ENCODE measurements at regions not wholly inside any gene's neighbourhood (a gene's known extent, or its start where the extent isn't known, plus 50 kb on each side); places are given as distances from the start of the nearest gene placed in this dataset.
"Not testable (repeated sequence)": the region's sequence is repeated elsewhere in the genome, so short reads cannot be mapped to it uniquely, and the experiment has no call there.

DNA sequence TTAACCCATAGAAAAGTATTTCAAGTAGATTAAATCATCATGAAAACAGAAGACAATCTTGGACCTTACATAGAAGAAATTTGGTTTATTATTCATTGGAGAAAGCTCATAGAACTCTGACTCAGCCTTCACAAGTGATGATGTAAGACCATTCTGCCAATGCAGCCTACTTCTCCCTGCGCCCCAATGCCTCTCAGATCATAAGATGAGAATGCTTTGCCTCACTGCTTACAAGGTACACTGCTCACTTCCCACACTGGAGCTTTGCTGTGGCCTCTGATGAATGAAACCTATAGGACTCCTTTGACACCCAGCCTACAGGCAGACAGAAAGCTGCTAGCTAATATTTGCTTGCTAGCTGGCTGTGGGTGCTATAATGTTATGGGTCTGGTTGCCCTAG lies 569.4 kb upstream of the STEAP1 start:
- Histone ChIP-seq H3K4me1 (no peaks in the 10 kb centered on the region), H3K36me3 (no peaks in the 10 kb centered on the region), H3K4me3 (ENCODE audit: low read depth, low read length) (no peak overlapping the region), H3K27me3 (no peaks in the 10 kb centered on the region), H3K9me3 (no peaks in the 10 kb centered on the region)
- DNase-seq, result no peak
- TF ChIP-seq, protein P1, sequence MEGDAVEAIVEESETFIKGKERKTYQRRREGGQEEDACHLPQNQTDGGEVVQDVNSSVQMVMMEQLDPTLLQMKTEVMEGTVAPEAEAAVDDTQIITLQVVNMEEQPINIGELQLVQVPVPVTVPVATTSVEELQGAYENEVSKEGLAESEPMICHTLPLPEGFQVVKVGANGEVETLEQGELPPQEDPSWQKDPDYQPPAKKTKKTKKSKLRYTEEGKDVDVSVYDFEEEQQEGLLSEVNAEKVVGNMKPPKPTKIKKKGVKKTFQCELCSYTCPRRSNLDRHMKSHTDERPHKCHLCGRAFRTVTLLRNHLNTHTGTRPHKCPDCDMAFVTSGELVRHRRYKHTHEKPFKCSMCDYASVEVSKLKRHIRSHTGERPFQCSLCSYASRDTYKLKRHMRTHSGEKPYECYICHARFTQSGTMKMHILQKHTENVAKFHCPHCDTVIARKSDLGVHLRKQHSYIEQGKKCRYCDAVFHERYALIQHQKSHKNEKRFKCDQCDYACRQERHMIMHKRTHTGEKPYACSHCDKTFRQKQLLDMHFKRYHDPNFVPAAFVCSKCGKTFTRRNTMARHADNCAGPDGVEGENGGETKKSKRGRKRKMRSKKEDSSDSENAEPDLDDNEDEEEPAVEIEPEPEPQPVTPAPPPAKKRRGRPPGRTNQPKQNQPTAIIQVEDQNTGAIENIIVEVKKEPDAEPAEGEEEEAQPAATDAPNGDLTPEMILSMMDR (IDR thresholded peaks at IDR 0.05; ENCODE audit: low read depth, low read length), result no peak

DNA sequence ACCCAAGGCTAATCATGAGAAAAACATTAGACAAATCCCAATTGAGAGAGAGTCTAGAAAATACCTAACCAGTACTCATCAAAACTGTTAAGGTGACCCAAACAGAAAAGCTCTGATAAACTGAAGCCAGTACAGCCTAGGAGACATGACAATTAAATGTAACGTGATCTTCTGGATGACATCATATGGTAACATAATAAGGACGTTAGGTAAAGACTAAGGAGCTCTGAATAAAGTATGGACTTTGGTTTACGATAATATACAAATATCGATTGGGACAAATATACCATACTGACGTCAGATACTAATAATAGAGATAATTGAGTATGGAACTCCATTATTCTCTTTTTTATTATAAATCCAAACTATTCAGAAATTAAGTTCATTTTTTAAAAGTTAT lies 561.1 kb upstream of the STEAP1 start:
- Histone ChIP-seq H3K27me3 (no peaks in the 10 kb centered on the region), H3K4me1 (no peaks in the 10 kb centered on the region), H3K9me3 (no peaks in the 10 kb centered on the region), H3K36me3 (no peaks in the 10 kb centered on the region), H3K4me3 (ENCODE audit: low read depth, low read length) (no peak overlapping the region)
- no peak for DNase-seq
- TF ChIP-seq, protein P1 (IDR thresholded peaks at IDR 0.05; ENCODE audit: low read depth, low read length), result no peak

DNA sequence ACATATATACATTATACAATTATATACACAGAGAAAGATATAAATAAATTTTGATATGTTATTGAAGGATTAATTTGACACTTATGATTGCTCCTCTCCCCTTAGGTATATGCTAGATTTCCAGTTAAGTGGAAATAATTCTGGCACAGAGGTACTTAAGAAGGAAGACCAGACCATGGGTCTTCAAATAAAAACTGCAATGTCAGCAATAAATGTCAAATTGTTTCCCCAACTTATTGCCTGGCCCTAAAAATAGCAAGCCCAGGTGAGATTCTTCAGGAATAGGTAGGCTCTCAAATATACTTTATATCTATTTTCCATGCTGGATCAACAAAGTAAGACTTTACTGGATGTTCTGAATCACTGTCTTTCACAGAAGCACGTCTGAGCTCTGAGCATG lies 551.3 kb upstream of the STEAP1 start:
- no peaks in the 10 kb centered on the region for H3K36me3 ChIP-seq
- H3K27me3 ChIP-seq, result no peaks in the 10 kb centered on the region
- H3K4me3 ChIP-seq (ENCODE audit: low read depth, low read length), result no peak overlapping the region
- no peaks in the 10 kb centered on the region for H3K4me1 ChIP-seq
- H3K9me3 ChIP-seq, result no peaks in the 10 kb centered on the region
- TF ChIP-seq, protein P1 (IDR thresholded peaks at IDR 0.05; ENCODE audit: low read depth, low read length), result no peak
- DNase-seq, result no peak

DNA sequence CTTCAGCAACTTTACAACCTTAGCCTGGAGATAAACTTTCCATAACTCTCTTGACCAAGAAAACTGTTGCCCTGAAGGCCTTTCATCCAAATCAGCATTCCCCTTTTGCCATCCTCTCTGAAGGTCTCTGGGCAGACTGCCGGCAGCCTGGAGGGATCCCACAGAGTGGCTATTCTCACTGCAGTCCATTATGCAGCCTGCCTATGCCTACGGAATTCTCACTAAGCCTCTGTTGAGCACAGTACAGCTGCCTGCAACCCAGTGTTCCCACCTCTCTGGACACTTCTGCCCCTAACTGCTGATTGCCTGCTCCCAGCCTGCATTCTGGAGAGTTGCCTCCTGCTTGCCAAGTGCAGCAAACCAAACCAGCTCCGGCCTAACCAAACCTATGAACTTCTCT lies 548.9 kb upstream of the STEAP1 start:
- no peak overlapping the region for H3K4me3 ChIP-seq (ENCODE audit: low read depth, low read length)
- no peak for DNase-seq
- H3K4me1 ChIP-seq, result no peaks in the 10 kb centered on the region
- H3K27me3 ChIP-seq, result no peaks in the 10 kb centered on the region
- no peaks in the 10 kb centered on the region for H3K36me3 ChIP-seq
- no peaks in the 10 kb centered on the region for H3K9me3 ChIP-seq
- TF ChIP-seq, protein P1 (IDR thresholded peaks at IDR 0.05; ENCODE audit: low read depth, low read length), result no peak

DNA sequence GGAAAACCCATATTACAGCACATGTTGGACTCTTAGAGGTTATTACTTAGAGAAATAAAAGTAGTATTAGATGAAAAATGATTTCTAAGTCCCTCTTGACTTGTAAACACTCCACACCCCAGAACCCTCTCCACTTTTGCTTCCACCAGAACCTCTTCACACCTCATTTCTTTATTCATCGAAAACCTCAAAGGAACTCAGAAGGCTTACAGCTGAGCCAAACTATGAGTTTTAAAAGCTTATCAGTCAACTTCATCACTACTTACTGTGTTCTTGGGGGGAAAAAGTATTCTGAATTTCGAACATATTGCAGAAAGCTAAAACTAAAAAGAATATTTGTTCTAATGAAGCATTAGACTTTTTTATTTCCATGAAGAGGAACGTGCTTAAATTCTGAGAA lies 547.8 kb upstream of the STEAP1 start:
- H3K4me1 ChIP-seq, result no peaks in the 10 kb centered on the region
- DNase-seq, result no peak
- TF ChIP-seq, protein P1 (IDR thresholded peaks at IDR 0.05; ENCODE audit: low read depth, low read length), result no peak
- no peak overlapping the region for H3K4me3 ChIP-seq (ENCODE audit: low read depth, low read length)
- no peaks in the 10 kb centered on the region for H3K36me3 ChIP-seq
- no peaks in the 10 kb centered on the region for H3K9me3 ChIP-seq
- H3K27me3 ChIP-seq, result no peaks in the 10 kb centered on the region

DNA sequence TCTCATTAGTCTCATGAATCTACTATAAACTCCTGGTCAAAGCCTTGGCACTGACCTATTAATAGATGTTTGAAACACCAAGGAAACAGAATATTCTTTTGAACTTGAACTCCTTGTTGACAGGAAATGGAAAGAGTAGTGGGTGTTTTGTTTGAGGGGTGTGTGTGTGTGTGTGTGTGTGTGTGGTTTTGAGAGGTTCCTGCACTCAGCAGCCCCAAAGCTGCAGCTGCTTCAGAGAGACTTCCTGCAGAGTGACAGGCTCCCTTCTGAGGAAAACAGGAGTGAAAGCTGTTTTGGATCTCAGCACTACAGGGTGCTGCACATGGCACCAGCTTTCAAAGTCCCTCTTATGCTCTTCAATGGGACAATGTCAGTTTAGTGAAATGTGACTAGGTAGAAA lies 546.5 kb upstream of the STEAP1 start:
- DNase-seq, result no peak
- no peaks in the 10 kb centered on the region for H3K4me1 ChIP-seq
- TF ChIP-seq, protein P1 (IDR thresholded peaks at IDR 0.05; ENCODE audit: low read depth, low read length), result no peak

DNA sequence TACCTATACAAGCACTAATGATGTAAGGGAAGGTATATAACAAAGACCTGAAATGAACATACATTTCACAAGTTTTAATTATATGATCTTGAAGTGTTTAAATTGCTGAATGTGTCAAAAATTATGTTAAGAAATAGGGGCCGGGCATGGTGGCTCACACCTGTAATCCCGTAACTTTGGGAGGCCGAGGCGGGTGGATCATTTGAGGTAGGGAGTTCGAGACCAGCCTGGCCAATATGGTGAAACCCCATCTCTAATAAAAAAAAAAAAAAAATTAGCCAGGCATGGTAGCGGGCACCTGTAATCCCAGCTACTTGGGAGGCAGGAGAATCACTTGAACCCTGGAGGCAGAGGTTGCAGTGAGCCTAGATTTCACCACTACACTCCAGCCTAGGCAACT lies 537.4 kb upstream of the STEAP1 start:
- not testable (repeated sequence) for H3K36me3 ChIP-seq; H3K9me3 ChIP-seq; DNase-seq; H3K4me3 ChIP-seq (ENCODE audit: low read depth, low read length); H3K27me3 ChIP-seq; H3K4me1 ChIP-seq

More for the DNA sequence above, 546.5 kb upstream of the STEAP1 start:
- no peaks in the 10 kb centered on the region for H3K9me3 ChIP-seq
- no peaks in the 10 kb centered on the region for H3K36me3 ChIP-seq
- no peak overlapping the region for H3K4me3 ChIP-seq (ENCODE audit: low read depth, low read length)
- no peaks in the 10 kb centered on the region for H3K27me3 ChIP-seq

Data from BE2C (cell line).